ENCODE measurements at regions not wholly inside any gene's neighbourhood (a gene's known extent, or its start where the extent isn't known, plus 50 kb on each side); places are given as distances from the start of the nearest gene placed in this dataset.

DNA sequence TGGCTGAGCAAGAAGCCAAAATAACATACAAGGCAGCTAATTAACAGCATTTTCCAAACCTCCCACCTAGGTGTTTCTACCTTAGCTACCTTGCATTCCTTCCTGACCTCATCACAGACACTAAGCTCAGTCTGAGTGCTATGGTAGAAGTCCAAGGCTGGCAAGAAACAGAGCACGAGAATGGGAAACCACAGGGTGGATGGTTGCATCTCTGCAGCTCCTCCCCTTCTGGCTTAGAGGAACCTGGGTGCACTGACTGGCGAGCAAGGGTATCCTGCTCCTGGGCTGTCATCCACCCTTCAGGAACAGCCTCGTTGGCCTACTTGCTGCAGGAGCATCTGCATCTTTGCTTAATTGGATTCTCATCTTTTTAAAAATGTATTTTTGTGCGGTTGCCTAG is 73.1 kb upstream of the KIRREL3 start:
- TF ChIP-seq CTCF (conservative IDR thresholded peaks at IDR 0.05; ENCODE audit: low read length) (no peak), EZH2phosphoT487 (IDR thresholded peaks at IDR 0.05; ENCODE audit: borderline replicate concordance) (no peak)
